Activated T-helper 1 cell treated with anti-CD3 and anti-CD28 coated beads, Interleukin-2, amount 50 U/mL, for 16 hours (primary cell): ENCODE measurements at regions not wholly inside any gene's neighbourhood (a gene's known extent, or its start where the extent isn't known, plus 50 kb on each side); places are given as distances from the start of the nearest gene placed in this dataset.
"Not testable (repeated sequence)": the region's sequence is repeated elsewhere in the genome, so short reads cannot be mapped to it uniquely, and the experiment has no call there.

Experiments
- DNase-seq, 2 donors: peaks; one replicate each; pipeline ENCODE4 v3.0.0-alpha.2; 2020; ENCODE audit warnings: low read depth in 1 of 2, low spot score in 1 of 2

DNA sequence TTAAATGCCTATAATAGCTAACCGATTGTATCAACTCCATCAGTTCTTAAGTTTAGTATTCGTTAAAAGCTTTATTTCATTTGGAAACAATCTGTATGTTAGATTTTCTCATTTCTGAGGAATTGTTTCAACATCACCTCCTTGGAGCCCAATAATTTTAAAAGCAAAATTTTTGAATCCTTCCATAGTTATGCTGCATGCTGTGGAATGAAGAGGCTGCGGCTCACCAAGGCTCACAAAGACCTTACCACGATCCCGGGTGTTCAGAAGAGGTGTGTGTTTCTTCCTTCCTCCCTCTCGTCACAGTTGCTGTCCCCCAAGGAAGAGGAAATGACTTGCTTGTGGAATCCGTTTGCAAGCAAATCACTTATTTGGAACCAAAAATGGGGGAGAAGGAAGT lies 143.8 kb downstream of the FGF1 start:
- DNase-seq: no peak

DNA sequence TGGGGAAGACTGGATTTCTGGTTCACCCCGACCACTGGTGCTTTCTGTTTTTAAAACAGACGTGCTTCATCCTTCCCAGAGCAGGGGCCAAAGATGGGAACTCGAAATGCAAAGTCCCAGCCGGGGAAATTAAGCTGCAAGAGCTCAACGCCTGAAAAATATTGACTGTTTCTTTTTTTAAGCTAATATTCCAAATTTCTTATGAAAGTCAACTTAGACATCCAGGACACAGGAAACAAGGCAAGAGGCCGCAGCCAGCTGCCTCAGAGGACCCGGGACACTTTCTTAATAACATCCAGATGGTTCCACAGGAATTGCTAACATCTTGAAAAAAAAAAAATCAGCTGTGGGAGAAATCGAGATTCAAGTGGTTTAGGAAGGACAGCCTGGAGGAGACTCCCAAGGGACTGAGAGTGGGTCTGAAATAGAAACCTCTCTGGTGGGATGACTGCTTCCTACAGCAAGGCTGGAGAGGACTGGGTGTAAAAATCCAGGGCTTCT lies 144.9 kb downstream of the FGF1 start:
- no peak for DNase-seq

GRCh38 chr5:142539154-142539740 lies 146.6 kb downstream of the FGF1 start:
- no peak for DNase-seq

GRCh38 chr5:142537938-142538337 lies 148.0 kb downstream of the FGF1 start:
- no peak for DNase-seq

GRCh38 chr5:142532781-142533176 lies 153.1 kb downstream of the FGF1 start:
- no peak for DNase-seq

DNA sequence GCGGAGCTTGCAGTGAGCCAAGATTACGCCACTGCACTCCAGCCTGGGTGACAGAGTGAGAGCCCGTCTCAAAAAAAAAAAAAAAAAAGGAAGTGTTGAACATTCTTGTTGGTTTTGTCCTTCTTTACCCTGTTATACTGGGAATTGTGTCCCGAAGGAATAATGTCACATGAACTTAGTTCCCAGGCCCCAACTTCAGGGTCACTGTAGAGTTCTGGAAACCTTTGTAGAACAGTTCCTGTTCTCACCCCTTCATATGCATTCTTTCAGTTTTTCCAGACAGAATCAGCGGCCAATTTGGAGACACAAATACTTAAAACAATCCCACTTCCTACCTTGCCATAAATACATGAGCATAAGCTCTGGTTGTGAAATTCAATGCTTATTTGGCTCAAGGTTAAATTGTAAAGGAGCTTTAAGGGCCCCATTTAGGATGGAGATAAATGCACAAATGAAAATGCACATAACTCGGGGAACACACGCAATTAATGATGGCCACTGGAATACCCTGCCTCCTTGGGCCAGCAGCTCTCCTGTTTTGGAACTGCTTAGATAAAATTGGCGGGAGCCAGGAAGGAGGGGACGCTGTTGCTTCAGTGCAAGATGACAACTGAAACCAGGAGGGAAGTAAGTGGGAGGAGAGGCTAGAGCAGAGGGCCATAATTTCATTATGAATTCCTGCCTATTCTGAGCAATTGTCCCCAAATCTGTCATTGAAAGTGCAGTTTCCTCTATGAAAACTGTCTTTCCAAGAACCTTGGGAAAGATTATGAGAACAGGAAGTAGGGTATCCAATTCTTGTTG lies 153.7 kb downstream of the FGF1 start:
- DNase-seq: no peak

DNA sequence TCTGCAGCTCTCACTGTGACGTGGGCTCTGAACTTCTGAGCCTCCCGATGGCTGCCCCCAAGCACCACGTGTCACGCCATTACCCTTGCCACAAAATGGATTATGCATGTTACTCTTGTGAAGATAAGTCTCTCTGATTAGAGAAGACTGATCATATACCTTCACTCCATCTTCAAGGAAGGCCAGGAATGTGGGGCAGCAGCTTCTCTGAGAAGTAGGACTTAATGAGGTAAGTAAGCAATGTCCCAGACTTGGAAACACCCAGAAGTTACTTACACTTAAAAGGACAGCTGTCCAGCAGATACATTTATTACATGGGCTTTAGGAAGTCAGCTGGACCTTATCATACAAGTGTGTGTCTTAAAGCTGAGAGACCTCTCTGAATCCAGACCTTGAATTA lies 155.0 kb downstream of the FGF1 start:
- no peak for DNase-seq

GRCh38 chr5:142529626-142530278 lies 156.1 kb downstream of the FGF1 start:
- DNase-seq: no peak

DNA sequence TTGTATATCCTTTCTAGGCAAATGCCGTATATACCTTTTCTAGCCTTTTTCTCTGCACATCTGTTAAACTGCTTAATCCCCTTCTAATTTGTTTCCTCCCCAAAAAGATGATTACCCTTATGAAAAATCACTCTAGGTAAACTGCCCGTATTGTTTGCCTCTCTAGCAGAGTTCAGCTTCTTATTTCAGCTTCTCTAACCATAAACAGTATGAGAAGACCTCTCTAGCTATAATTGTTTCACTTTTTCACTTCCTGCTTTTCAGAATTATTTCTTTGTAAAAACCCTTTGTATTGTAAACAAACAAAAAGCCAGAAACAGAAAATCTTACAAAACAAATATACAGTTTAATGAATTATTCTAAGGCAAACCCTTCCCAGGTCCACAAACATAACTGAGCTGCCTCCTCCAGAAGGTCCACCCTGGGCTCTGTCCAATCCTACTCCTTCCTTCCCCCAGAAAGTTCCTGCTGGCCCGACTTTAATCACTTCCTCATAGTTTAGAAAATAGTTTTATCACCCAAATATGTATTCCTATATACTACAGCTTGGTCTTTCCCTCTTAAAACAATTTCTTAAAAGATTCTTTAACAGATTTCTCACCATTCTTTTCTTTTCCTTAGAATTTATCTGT lies 158.1 kb downstream of the FGF1 start:
- no peak for DNase-seq

DNA sequence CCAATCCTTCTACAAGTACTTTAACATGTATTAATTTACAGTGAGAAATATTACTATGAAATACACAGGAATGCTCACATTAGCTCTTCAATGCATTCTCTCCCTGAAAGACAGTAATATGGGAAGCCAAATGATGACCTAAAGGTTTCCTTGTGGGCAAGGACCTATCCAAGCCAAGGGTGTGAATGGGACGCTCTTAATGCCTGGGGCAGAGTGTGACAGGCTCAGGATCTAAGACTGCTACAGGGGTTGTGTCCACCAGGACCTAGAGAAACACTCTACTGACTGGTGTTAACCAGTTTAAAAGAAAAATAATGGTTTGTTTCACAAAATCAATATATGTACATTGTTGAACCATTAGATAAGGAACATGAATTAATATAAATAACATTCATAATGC lies 158.7 kb downstream of the FGF1 start:
- DNase-seq: no peak

- DNase-seq: no peak
These were observed 162.9 kb downstream of the FGF1 start for GRCh38 chr5:142522983-142523382.

DNA sequence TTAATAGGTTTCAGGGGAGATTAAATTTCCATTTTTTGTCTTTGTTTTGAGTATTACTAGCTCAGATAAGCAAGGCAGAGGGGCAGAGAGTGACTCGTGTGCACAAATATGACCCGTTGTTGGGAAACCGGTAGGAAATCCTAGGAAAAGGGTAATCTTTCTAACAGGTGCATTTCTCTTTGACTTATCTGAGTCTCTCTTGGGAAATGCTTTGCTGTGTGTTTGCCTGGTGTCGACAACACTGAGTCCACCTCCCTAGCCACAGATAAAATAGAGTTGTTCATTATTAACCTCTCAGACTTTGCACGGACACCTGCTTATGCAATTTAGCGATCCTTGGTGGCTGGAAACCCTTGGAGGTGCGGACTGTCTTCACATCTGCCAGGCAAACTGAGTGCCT lies 164.2 kb downstream of the FGF1 start:
- no peak for DNase-seq

DNA sequence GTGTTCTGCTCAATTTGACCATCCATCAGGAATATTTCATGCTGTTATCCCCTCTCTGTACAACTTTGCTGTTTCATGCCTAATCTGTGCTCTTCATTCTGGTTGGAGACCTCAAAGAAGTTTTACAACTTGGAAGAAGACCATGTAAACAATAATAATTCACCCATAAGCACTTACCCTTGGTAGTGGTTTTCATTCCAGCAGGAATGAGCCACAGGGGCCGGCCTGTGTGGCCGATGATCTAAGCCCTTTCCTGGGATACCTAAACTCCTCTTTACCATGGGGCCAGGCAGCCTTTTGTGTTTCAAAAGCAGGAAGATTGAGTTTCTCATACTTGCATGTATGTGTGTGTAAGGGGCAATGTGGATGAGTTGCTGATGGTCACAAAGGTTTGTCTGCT lies 165.0 kb downstream of the FGF1 start:
- DNase-seq: no peak

- DNase-seq: not testable (repeated sequence)
These were observed 166.0 kb downstream of the FGF1 start for GRCh38 chr5:142519913-142520312.

DNA sequence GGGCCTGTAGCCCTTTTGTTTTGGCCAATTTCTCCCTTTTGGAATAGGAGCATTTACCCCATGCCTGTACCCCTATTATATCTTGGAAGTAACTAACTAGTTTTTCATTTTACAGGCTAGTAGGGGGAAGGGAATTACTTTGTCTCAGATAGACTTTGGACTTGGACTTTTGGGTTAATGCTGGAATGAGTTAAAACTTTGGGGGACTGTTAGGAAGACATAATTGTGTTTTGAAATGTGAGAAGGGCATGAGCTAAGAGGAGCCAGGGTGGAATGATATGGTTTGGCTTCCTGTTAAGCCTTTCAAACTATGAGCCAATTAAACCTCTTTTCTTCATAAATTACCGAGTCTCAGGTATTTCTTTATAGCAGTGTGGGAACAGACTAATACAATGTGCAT lies 168.1 kb downstream of the FGF1 start:
- DNase-seq: no peak

DNA sequence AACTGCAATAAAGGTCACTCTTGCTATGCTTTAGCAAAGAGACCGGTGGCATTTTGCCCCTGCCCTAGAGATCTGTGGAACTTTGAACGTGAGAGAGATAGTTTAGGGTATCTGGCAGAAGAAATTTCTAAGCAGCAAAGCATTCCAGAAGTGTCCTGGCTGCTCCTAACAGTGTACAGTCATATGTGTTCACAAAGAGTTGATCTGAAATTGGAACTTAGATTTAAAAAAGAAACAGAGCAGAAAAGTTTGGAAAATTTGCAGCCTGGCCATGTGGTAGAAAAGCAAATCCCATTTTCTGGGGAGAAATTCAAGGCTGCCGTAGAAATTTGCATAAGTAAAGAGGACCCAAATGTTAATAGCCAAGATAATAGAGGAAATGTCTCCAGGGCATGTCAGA lies 169.2 kb downstream of the FGF1 start:
- DNase-seq: no peak

GRCh38 chr5:142515036-142515435 lies 170.9 kb downstream of the FGF1 start:
- no peak for DNase-seq

- DNase-seq: no peak
These were observed 171.7 kb downstream of the FGF1 start for GRCh38 chr5:142514196-142514595.

DNA sequence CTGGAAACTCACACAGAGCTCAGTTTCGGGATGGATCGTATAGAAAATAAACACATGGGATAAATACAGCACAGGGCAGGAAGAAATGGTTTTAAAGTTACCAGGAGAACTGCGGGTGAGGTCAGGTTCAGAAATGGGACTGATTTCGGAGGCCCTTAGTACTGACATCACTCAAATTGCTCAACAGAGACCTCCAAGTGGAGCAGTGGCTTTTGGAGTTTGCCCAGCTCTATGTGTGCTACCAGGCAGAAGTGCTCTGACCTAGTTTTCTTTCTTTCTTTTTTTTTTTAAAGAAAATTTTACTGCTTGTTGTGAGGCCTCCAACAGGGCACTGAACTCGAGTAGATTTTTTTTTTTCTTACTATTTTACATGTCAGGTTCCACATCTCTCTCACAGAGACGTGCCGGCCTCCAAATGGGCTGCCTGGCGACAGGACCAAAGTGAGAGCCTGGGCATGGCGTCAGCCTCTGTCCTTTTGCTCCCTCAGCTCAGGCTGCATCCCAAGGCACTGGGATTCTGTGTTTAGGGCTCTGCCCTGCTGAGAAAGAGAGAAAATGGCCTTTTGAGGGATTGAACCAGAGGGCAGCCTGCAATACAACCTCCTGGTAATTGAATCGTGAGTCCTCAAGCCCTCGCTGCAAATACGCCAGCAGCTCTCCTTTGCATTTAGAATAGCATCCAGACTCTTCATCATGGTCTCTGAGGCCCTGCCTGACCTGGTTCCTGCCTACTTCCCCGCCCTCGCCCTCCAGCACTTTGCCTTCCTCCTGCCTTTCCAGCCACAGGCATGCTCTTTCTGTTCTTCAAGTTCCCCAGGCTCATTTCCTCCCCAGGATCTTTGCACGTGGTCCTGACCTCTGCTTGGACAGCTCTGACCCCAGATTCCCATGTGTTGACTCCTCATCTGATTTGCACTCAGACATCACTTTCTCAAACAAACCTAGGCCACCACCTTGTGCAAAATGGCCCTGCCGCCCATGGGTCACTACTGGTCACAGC lies 173.5 kb downstream of the FGF1 start:
- no peak for DNase-seq

DNA sequence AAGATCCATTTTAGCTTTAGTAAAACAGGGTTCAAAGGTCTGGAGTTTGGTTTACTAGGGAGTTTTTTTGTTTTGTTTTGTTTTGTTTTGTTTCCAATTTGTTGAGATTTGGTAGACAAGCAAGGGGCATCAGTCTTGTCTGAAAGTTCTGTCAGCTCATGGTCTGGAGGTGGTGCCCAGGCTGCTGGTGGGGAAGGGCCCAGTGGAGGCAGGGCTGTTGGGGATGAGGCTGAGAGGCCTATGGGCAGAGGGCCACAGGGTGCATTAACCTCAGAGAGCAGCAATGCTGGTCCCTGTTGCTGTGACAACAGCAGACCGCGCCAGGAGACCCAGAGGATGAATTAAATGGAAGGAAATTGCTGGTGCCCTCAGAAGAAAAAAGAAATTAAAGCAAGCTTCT lies 174.5 kb downstream of the FGF1 start:
- no peak for DNase-seq

DNA sequence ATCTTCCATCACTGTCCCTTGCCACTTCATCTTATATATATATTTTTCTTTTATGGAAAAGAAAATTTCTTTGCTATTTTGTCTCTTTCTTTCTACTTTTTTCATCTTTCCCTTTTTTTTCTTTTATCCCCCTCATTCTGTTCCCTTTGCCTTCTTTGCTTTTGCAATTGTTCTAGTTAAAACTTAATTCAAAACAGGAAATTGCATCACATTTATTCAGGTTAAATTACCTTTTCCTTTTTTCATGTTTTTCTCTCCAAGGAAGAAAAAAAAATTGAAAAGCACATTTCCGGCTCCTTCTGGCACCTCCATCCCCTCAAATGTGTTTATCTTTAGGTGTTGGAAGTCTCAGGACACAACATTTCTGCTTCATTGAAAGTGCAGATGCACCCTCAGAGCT lies 176.9 kb downstream of the FGF1 start:
- no peak for DNase-seq
